ENCODE measurements at regions not wholly inside any gene's neighbourhood (a gene's known extent, or its start where the extent isn't known, plus 50 kb on each side); places are given as distances from the start of the nearest gene placed in this dataset.

DNA sequence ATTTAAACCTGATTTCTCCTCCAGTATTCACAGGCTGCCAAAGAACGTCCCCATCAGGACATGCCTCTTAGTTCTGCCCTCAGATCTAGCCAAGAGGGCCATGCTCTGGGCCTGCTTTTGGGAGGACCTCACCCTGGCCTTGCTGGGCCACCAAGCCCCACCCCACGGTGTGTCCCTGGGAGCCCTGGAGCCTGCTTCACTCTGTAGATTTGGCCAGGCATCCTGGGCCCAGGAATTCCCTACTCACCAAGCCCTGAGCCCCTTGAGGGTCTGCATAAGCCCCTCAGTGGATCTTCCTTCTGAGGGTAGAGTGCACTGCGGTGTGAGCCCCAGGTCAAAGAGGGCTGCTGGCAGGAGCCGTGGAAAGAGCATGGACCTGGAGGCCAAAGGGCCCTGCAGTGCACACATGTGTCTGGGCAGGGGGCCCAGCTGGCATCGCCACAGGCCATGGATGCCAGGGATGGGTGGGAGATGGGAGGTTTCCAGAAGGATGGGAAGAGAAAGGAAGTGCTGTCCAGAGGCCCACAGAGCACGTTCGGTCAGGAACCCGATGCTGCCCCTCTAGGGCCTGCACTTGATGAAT is 98.0 kb downstream of the DACT2 start:
- no peaks in the 10 kb centered on the region for H3K27me3 ChIP-seq (ENCODE audit: control insufficient read depth, insufficient read depth, low read length)
- DNase-seq = no peak
- H3K36me3 ChIP-seq (replicated peaks; ENCODE audit: control insufficient read depth, insufficient read depth, low read length) = no peaks in the 10 kb centered on the region
- H3K4me3 ChIP-seq (ENCODE audit: insufficient read depth, low read depth, low read length) = no peak overlapping the region

DNA sequence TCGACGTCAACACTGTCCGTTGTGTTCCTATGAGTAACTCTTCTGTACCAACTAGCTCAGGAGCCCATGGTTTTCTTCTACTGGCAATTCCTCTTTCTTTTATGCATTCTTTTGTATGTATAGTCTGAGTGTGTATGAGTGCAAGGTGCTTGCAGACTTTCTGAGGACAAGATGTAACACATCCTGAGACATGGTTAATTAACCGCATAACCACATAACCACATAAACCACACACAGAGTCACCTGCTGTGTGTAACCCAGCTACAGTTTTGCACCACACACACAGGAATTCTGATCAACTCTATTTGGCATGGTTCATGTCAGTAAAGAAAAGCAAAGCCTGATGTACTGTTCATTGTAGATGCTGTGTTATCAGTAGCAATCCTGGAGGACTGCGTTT is 98.6 kb downstream of the DACT2 start:
- Histone ChIP-seq H3K36me3 (replicated peaks; ENCODE audit: control insufficient read depth, insufficient read depth, low read length) (no peaks in the 10 kb centered on the region), H3K4me3 (ENCODE audit: insufficient read depth, low read depth, low read length) (no peak overlapping the region), H3K27me3 (ENCODE audit: control insufficient read depth, insufficient read depth, low read length) (no peaks in the 10 kb centered on the region)
- no peak for DNase-seq

DNA sequence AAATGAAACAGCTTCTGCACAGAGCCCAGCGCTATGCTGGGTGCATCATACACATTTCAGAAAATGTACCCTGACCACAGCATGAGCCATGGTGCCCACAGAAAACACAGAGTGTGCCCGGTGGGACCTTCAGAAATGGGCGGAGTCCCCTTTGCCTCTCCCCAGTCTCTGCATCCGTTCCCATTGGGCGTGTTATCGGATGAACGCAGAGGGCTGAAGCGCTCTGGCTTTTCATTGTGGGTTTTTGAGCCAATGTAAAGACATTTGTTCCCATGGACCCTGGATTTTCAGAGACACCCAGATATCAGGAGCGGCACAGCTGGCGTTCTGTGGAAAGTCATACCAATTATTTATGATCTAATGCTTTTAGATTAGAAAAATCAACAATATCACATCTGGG is 99.8 kb downstream of the DACT2 start:
- no peak overlapping the region for H3K4me3 ChIP-seq (ENCODE audit: insufficient read depth, low read depth, low read length)
- no peak for DNase-seq
- H3K27me3 ChIP-seq (ENCODE audit: control insufficient read depth, insufficient read depth, low read length) = no peaks in the 10 kb centered on the region
- H3K36me3 ChIP-seq (replicated peaks; ENCODE audit: control insufficient read depth, insufficient read depth, low read length) = no peaks in the 10 kb centered on the region

DNA sequence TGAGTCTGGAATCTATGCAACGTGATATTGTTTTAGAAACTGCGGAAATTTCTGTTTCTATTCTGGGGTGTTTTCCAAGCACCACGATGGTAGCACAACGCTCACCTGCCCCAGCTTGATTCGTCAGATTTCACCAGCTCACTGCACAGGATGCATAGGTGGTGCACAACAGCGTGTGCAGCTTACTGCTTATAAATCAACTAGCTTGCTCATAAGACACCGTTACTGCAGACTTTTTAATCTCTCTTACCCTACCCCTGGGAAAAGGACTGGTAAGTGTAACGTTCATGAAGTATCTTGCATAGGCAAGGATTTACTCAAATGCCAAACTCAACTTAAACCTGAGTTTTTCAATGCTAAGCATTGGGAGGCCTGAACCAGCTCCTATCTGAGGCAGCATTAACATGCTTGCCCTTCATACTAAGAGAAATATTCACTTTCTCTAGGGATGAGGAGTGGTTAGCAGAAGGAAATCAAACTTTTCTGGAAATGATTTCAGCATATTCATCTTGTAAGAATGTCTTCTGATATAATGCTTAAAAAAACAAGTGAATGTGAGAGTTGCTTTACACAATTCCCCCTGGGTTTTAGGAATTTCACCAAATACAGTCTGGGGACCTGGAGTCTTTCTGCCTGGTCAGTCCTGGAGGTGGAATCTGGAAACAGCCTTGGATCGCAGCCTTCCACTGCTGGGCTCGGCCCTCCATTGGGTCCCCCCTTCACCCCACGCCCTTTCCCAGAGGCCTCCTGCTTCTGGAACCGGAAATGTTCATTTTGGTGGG is 100.6 kb downstream of the DACT2 start:
- H3K27me3 ChIP-seq (ENCODE audit: control insufficient read depth, insufficient read depth, low read length) = no peaks in the 10 kb centered on the region
- no peak for DNase-seq
- H3K4me3 ChIP-seq (ENCODE audit: insufficient read depth, low read depth, low read length) = no peak overlapping the region
- H3K36me3 ChIP-seq (replicated peaks; ENCODE audit: control insufficient read depth, insufficient read depth, low read length) = no peaks in the 10 kb centered on the region

DNA sequence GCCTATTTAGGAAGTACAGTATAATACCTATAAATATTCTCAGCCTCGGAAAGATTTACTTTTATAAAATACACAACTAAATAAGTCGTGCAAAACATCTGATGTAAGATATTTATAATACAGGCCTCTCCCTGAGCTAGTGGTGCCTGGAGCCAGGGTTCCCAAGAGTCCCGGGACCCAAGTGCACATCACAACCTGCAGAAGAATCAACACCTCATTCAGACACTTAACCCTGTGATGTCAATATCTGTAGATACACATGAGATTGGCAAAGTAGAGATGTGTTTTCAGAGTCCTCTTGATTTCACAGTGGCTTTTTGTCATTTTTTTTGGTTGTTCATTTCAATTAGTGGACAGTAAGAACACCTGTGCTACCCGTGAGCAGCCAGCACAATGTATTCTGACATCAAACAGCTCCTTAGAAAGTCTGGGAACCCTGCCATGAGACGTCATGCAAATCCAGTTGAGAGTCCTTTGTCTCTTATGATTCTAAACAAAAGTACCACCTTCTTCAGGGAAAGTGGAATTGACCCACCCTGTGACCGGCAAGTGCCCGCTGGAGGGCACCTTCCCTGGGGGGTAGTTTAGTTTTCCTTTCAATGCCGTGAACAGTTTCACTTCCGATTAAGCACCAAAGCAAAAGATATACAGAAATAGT is 101.6 kb downstream of the DACT2 start:
- Histone ChIP-seq H3K4me3 (ENCODE audit: insufficient read depth, low read depth, low read length) (no peak overlapping the region), H3K27me3 (ENCODE audit: control insufficient read depth, insufficient read depth, low read length) (no peaks in the 10 kb centered on the region), H3K36me3 (replicated peaks; ENCODE audit: control insufficient read depth, insufficient read depth, low read length) (no peaks in the 10 kb centered on the region)
- DNase-seq = no peak

DNA sequence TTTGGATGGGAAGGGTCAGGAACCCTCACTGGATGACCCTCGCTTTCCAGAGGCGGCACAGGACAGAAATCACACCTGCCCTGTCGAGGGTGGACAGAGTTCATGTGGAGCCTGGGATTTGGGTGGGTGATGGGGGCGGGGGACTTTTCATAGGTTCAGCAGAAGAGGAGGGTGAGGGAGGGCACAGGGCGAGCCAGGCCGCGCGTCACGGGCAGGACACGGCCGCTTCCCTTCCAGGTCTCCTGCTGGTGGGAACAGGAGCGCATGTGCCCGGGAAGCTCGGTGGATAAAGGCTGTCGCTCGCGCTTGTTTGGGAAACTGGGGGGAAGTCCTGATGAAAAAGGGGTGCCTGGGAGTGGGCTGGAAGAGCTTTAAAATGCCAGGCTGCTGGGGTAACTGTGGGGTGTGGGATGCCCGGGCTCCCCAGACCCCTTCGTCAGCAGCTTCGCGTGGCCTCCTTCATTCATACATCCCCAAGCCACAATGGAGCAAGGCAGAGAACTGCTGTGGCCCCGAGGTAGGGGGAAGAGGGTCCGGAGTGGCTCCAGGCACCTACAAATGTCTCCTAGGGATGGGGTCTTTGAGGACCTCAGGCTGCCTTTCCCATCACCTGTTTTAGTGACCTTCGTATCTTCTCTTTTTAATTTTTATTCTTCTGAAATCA is 102.2 kb downstream of the DACT2 start:
- Histone ChIP-seq H3K36me3 (replicated peaks; ENCODE audit: control insufficient read depth, insufficient read depth, low read length) (no peaks in the 10 kb centered on the region), H3K4me3 (ENCODE audit: insufficient read depth, low read depth, low read length) (no peak overlapping the region), H3K27me3 (ENCODE audit: control insufficient read depth, insufficient read depth, low read length) (no peaks in the 10 kb centered on the region)
- no peak for DNase-seq

DNA sequence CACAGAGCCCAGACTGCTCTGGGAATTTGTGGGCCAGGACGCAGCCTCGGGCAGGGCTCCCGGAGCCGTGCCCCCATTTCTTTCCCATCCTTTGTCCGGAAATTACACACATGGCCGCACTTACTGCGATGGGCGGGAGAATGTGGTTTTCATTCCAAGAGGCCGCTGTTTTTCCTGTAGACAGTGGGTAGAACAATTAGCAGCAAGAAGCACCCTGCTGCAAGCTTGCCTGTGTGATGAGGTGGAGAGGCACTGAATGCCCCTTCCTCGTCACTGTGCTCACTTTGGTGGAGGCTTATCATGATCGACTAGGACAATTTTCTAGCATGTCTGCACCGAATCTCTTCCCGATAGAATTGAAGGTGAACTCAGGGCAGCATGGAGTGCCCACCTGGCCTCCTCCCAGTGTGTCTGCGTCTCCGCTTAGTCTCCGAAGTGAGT is 102.8 kb downstream of the DACT2 start:
- H3K36me3 ChIP-seq (replicated peaks; ENCODE audit: control insufficient read depth, insufficient read depth, low read length) = no peaks in the 10 kb centered on the region
- H3K4me3 ChIP-seq (ENCODE audit: insufficient read depth, low read depth, low read length) = no peak overlapping the region
- H3K27me3 ChIP-seq (ENCODE audit: control insufficient read depth, insufficient read depth, low read length) = no peaks in the 10 kb centered on the region
- DNase-seq = peak; percentile 61

DNA sequence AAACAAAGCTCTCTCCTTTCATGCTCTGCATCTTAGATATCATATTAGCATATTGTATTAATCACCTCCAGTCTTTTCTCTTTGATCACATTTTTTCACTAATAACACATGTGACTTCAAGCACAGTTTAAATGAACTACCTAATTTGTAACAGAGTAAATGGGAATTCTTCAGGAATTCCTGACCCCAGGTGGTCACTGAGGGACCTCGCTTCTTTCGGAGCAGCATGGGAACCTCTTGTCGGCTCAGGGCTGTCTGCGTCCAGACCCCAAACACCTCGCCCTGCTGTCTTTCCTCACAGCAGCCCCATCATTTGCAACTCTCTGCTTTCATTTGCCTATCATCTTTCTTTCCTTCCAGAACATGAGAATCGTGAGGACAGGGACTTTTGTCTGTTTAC is 103.5 kb downstream of the DACT2 start:
- Histone ChIP-seq H3K36me3 (replicated peaks; ENCODE audit: control insufficient read depth, insufficient read depth, low read length) (no peaks in the 10 kb centered on the region), H3K27me3 (ENCODE audit: control insufficient read depth, insufficient read depth, low read length) (no peaks in the 10 kb centered on the region), H3K4me3 (ENCODE audit: insufficient read depth, low read depth, low read length) (no peak overlapping the region)
- DNase-seq = peak; percentile 87

DNA sequence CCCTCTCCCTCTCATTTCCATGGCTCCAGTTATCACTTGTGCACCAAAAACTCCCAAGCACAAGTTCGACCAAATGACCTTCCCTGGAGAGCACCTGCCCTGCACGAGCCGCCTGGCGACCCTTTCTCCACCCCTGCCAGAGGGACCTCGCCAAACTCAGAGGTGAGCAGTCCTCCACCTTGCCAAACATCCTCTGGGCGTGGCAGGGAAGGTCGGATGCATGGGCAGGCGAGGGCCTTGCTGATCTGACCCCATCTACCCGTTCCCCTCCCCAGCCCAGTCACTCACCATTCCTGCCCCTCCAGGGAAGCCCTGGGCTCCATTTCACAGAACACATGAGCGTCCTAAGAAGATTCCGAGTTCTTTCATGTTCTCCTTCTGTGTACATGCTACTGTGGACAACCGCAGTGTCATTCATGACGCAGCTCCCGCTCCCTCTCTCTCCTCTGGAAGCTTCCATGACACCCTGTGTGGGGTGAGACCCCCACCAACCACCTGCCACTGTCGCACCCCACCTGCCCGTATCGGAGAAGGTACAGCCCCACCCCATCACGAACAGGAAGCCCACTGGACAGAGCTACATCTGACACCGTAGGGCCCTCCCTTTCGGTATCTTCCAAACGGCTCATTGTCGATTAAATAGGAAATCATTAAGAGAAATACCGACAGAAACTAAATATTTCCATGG is 104.3 kb downstream of the DACT2 start:
- Histone ChIP-seq H3K27me3 (ENCODE audit: control insufficient read depth, insufficient read depth, low read length) (no peaks in the 10 kb centered on the region), H3K4me3 (ENCODE audit: insufficient read depth, low read depth, low read length) (no peak overlapping the region), H3K36me3 (replicated peaks; ENCODE audit: control insufficient read depth, insufficient read depth, low read length) (no peaks in the 10 kb centered on the region)
- DNase-seq = peak; percentile 40

DNA sequence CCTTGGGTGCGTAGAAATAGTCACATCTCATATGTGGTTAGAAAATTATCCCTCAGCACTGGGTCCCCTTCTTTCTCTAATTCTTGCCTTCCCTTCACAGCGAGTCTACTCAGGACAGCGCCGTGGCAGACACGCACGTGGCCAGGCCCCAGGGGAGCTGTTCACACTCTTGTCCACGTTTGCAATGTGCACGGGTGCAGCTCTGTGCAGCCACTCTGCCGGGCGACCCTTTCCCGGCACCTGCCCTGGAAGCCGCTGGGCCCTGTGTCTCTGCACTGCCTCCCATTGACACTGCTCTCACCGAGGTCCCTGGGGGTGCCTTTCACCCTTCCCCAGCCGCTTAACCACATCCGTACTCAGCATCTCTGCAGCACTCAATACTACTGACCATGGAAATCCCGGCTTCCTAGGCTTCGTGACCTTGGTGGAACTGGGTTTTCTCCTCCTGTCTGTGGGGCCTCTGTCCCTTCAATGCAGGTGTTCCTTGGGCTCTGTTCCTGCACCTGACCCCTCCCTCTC is 104.9 kb downstream of the DACT2 start:
- DNase-seq = peak; percentile 47
- H3K4me3 ChIP-seq (ENCODE audit: insufficient read depth, low read depth, low read length) = no peak overlapping the region
- peaks cover 1% of the 10 kb centered on the region; the same call in 1 of the 2 replicates for H3K27me3 ChIP-seq (ENCODE audit: control insufficient read depth, insufficient read depth, low read length)
- H3K36me3 ChIP-seq (replicated peaks; ENCODE audit: control insufficient read depth, insufficient read depth, low read length) = no peaks in the 10 kb centered on the region

DNA sequence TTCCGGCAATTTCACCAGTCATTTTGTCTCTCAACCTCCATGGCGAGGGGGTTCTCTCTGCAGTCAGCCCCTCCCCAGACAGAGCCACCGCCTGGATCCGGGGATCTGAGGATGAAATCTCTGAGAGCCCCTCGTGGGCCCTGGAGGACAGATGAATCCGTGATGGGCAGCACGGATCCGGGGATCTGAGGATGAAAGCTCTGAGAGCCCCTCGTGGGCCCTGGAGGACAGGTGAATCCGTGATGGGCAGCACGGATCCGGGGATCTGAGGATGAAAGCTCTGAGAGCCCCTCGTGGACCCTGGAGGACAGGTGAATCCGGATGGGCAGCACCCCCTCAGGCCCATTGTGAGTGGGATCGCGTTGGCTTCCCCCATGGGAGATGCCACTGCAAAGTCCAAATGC is 106.5 kb downstream of the DACT2 start:
- H3K27me3 ChIP-seq (ENCODE audit: control insufficient read depth, insufficient read depth, low read length) = peaks cover 1% of the 10 kb centered on the region; the same call in 1 of the 2 replicates
- H3K36me3 ChIP-seq (replicated peaks; ENCODE audit: control insufficient read depth, insufficient read depth, low read length) = no peaks in the 10 kb centered on the region
- no peak for DNase-seq
- no peak overlapping the region for H3K4me3 ChIP-seq (ENCODE audit: insufficient read depth, low read depth, low read length)

DNA sequence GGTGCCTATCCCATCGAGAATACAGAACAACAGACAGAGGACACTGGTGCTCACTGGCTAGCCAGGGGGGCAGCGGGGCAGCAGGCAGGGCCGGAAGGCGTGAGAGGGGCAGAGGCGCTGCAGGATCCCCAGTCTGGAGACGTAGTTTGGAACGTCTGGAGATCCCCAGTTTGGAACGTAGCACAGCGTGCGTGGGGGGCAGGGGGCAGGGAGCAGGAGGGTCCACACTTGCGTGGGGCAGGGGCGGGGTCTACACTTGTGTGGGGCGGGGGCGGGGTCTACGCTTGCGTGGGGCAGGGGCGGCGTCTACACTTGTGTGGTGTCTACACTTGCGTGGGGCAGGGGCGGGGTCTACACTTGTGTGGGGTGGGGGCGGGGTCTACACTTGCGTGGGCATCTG is 107.2 kb downstream of the DACT2 start:
- peaks cover 5% of the 10 kb centered on the region; the same call in 1 of the 2 replicates for H3K27me3 ChIP-seq (ENCODE audit: control insufficient read depth, insufficient read depth, low read length)
- DNase-seq = no peak
- no peaks in the 10 kb centered on the region for H3K36me3 ChIP-seq (replicated peaks; ENCODE audit: control insufficient read depth, insufficient read depth, low read length)
- H3K4me3 ChIP-seq (ENCODE audit: insufficient read depth, low read depth, low read length) = no peak overlapping the region

DNA sequence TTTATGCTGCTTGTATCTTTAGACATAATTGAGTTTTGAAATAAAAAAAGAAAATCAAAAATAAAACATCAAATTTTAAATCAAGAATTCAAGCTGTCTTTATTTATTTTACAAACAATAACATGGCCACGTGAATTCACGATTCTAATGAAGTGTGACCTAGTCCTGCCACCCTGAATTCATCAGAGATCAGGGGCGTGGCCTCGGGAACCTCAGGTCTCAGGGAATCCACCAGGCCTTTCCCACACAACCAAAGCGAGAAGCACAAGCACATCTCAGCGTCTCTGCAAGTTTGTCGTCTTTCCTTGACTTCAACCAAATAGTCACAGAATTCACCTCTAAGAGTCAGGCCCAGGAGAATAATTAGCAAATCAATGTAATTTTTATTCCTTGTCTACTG is 107.9 kb downstream of the DACT2 start:
- no peak overlapping the region for H3K4me3 ChIP-seq (ENCODE audit: insufficient read depth, low read depth, low read length)
- DNase-seq = no peak
- H3K36me3 ChIP-seq (replicated peaks; ENCODE audit: control insufficient read depth, insufficient read depth, low read length) = no peaks in the 10 kb centered on the region
- peaks cover 5% of the 10 kb centered on the region; the same call in 1 of the 2 replicates for H3K27me3 ChIP-seq (ENCODE audit: control insufficient read depth, insufficient read depth, low read length)

Data from H7 (cell line).